ENCODE measurements at regions not wholly inside any gene's neighbourhood (a gene's known extent, or its start where the extent isn't known, plus 50 kb on each side); places are given as distances from the start of the nearest gene placed in this dataset.

DNA sequence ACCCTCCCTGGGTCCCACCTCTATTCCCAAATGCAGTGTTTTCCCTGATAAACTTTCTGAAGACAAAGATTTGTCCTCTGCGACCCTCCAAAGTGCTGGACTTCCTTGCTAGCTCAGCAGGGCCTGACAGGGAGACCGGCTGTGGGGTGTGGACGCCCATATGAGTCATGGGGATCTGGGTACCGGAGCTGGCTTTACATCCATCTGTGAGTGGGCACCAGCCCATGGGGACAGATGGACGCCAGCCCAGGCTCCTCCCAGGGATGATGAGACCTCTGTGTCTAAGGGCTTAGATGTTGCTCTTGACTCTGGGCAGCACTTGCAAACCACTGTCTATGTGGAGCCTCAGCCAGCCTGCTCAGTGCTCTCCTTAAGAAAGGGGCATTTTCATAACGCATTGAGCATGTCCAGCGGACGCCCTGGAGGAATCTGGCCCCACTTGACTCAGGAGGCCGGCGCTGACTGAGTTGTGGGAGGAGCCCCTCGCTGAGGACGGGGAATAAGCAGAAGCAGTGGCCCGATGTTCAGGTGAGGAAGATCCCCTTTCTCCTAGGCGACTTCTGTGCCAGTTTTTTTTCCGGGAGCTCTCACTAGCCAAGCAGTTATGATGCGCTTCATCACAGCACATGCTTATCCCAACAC lies 229.4 kb upstream of the MYT1L start:
- ATAC-seq (ENCODE audit: low read depth), result no peak
- H3K9me1 ChIP-seq (ENCODE audit: insufficient read depth, low read length), result no peaks in the 10 kb centered on the region
- H3K4me3 ChIP-seq (ENCODE audit: insufficient read depth, low read depth, low read length), result no peak overlapping the region
- no TSS peak for BruUV-seq (replicated peaks)
- H2AK9ac ChIP-seq (replicated peaks; ENCODE audit: low read depth, low read length, poor library complexity), result no peak overlapping the region
- H3K23ac ChIP-seq (ENCODE audit: low read depth, low read length), result no peak overlapping the region
- TF ChIP-seq CEBPB (IDR thresholded peaks at IDR 0.05; ENCODE audit: low read depth, low read length) (no peak), MAZ (IDR thresholded peaks at IDR 0.05; ENCODE audit: borderline replicate concordance, low read depth, low read length) (no peak), FOS (IDR thresholded peaks at IDR 0.05; ENCODE audit: low read depth, low read length) (no peak), RAD21 (IDR thresholded peaks at IDR 0.05; ENCODE audit: low read length) (no peak), SMC3 (IDR thresholded peaks at IDR 0.05; ENCODE audit: low read depth, low read length) (no peak), MXI1 (IDR thresholded peaks at IDR 0.05; ENCODE audit: borderline replicate concordance, low read depth, low read length) (no peak), RCOR1 (IDR thresholded peaks at IDR 0.05; ENCODE audit: insufficient replicate concordance, low read length) (no peak), POLR2A (IDR thresholded peaks at IDR 0.05; ENCODE audit: low read depth, low read length) (no peak), CHD1 (IDR thresholded peaks at IDR 0.05; ENCODE audit: low read depth, low read length) (no peak), BHLHE40 (IDR thresholded peaks at IDR 0.05; ENCODE audit: low read depth, low read length) (no peak), NFE2L2 (IDR thresholded peaks at IDR 0.05; ENCODE audit: low read depth, low read length) (no peak), MAFK (IDR thresholded peaks at IDR 0.05; ENCODE audit: low read depth, low read length) (no peak), RFX5 (IDR thresholded peaks at IDR 0.05; ENCODE audit: low read depth, low read length) (no peak)
- TF ChIP-seq, protein P1, sequence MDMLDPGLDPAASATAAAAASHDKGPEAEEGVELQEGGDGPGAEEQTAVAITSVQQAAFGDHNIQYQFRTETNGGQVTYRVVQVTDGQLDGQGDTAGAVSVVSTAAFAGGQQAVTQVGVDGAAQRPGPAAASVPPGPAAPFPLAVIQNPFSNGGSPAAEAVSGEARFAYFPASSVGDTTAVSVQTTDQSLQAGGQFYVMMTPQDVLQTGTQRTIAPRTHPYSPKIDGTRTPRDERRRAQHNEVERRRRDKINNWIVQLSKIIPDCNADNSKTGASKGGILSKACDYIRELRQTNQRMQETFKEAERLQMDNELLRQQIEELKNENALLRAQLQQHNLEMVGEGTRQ (IDR thresholded peaks at IDR 0.05; ENCODE audit: low read depth, low read length), result no peak
- TF ChIP-seq, protein P2, sequence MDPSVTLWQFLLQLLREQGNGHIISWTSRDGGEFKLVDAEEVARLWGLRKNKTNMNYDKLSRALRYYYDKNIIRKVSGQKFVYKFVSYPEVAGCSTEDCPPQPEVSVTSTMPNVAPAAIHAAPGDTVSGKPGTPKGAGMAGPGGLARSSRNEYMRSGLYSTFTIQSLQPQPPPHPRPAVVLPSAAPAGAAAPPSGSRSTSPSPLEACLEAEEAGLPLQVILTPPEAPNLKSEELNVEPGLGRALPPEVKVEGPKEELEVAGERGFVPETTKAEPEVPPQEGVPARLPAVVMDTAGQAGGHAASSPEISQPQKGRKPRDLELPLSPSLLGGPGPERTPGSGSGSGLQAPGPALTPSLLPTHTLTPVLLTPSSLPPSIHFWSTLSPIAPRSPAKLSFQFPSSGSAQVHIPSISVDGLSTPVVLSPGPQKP (IDR thresholded peaks at IDR 0.05; ENCODE audit: borderline replicate concordance, low read depth, low read length), result no peak
- TF ChIP-seq, protein P3, sequence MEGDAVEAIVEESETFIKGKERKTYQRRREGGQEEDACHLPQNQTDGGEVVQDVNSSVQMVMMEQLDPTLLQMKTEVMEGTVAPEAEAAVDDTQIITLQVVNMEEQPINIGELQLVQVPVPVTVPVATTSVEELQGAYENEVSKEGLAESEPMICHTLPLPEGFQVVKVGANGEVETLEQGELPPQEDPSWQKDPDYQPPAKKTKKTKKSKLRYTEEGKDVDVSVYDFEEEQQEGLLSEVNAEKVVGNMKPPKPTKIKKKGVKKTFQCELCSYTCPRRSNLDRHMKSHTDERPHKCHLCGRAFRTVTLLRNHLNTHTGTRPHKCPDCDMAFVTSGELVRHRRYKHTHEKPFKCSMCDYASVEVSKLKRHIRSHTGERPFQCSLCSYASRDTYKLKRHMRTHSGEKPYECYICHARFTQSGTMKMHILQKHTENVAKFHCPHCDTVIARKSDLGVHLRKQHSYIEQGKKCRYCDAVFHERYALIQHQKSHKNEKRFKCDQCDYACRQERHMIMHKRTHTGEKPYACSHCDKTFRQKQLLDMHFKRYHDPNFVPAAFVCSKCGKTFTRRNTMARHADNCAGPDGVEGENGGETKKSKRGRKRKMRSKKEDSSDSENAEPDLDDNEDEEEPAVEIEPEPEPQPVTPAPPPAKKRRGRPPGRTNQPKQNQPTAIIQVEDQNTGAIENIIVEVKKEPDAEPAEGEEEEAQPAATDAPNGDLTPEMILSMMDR (conservative IDR thresholded peaks at IDR 0.05; ENCODE audit: low read depth, low read length), result no peak
- intact Hi-C loops (cut with micrococcal nuclease) (no loop called here), dilution Hi-C loops (cut with HindIII; ENCODE audit: low sequenced_read_pairs, unreplicated experiment) (no loop called here), in situ Hi-C loops (cut with MboI; ENCODE audit: low sequenced_read_pairs) (no loop called here)
- no peak overlapping the region for H2BK15ac ChIP-seq (ENCODE audit: low read depth, low read length)
- 57% methylated on average over 8 of the region's 16 CpGs; no CpG with 5 or more reads in 1 of the 2 experiments for WGBS, 2 experiments (ENCODE audit: extremely low coverage in 2 of 2, insufficient read length in 1 of 2)
- H3K56ac ChIP-seq (ENCODE audit: extremely low read depth, insufficient read depth, low read length), result no peak overlapping the region
- no peaks in the 10 kb centered on the region for H3K79me1 ChIP-seq (ENCODE audit: low read depth in 1 of 2, low read length in 2 of 2)
- ChIA-PET CTCF (no interaction called here), POLR2A (ENCODE audit: unreplicated experiment) (no interaction called here)
- H4K8ac ChIP-seq (ENCODE audit: low read depth in 2 of 2, low read length in 2 of 2), result no peak overlapping the region
- no peak overlapping the region for H2AFZ ChIP-seq (replicated peaks; ENCODE audit: low read length, poor library complexity)
- no peak overlapping the region for H3K4ac ChIP-seq (ENCODE audit: low read depth, low read length)
- H3K9ac ChIP-seq (ENCODE audit: low read depth, low read length), result no peak overlapping the region
- H3K27me3 ChIP-seq (ENCODE audit: control insufficient read depth, insufficient read depth, low read length), result no peaks in the 10 kb centered on the region
- H3K9me3 ChIP-seq (ENCODE audit: control insufficient read depth, insufficient read depth, low read length), result peaks cover 59% of the 10 kb centered on the region
- DNase-seq, result no peak
- no peak overlapping the region for H3K27ac ChIP-seq (ENCODE audit: insufficient read depth, low read length)
- no peak overlapping the region for H2BK5ac ChIP-seq (ENCODE audit: low read depth, low read length, poor library complexity, severe bottlenecking)
- H3K4me2 ChIP-seq (ENCODE audit: low read depth, low read length), result no peak overlapping the region
- no peak overlapping the region for H4K5ac ChIP-seq (ENCODE audit: low read depth, low read length)
- H4K20me1 ChIP-seq (ENCODE audit: insufficient read depth, low read length), result no peaks in the 10 kb centered on the region
- H3K18ac ChIP-seq (ENCODE audit: low read depth, low read length), result no peak overlapping the region
- no peaks in the 10 kb centered on the region for H3K4me1 ChIP-seq (ENCODE audit: control insufficient read depth, insufficient read depth, low read length)
- no peak overlapping the region for H3K14ac ChIP-seq (replicated peaks; ENCODE audit: low read depth, low read length)
- H2BK120ac ChIP-seq (ENCODE audit: low read depth, low read length), result no peak overlapping the region
- no peak overlapping the region for H2AK5ac ChIP-seq (ENCODE audit: low read depth, low read length)
- no peaks in the 10 kb centered on the region for H3K36me3 ChIP-seq (ENCODE audit: control insufficient read depth, insufficient read depth, low read length)
- H2BK20ac ChIP-seq (ENCODE audit: low read depth, low read length), result no peak overlapping the region
- H4K91ac ChIP-seq (ENCODE audit: insufficient read depth, low read depth, low read length), result no peak overlapping the region
